Activated CD8-positive, alpha-beta memory T cell treated with anti-CD3 and anti-CD28 coated beads for 24 hours (primary cell): ENCODE measurements at regions not wholly inside any gene's neighbourhood (a gene's known extent, or its start where the extent isn't known, plus 50 kb on each side); places are given as distances from the start of the nearest gene placed in this dataset.

Experiments used
- DNase-seq: peaks from one replicate; pipeline ENCODE4 v3.0.0-alpha.2; 2020

- no peak for DNase-seq
Observed at GRCh38 chr7:85883-86515, 106.4 kb upstream of the FAM20C start.

DNA sequence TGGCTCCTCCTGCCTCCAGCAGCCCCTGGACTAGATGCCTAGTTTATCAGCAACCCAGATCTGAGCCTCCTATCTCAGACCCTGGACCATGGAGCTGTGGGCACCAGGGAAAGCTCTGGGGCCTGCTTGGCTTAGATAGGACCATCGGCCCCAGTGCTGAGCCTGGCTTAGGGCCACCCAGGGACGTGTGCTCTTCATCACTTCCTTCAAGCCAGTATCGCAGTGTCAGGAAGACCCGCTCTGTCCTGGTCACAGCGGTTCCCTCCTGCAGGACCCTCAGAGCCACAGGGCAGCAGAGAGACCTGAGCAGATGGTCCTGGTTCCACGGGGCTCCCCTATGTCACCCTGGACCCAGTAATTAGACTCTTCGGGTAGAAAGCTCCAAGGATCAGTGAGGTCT, 105.7 kb upstream of the FAM20C start:
- DNase-seq = peak; percentile 42

DNA sequence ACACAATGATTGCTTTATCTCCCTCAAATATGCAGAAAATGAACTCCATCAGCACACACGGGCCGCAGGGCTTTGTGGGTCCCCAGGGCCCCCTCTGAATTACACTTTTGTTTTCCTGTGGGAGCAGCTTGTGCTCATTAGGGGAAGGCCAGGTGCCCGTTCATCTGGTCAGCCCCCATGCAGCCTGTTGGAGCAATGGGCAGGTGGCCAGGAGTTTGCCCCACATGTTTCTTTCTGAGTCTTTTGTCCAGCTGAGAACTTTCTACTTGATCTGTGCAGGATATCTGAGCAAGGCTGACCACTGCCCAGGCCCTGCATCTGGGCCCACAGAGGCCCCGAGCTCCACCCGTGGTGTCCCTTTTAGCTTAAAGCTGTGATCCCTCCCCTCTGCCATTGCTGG, 105.3 kb upstream of the FAM20C start:
- no peak for DNase-seq

DNA sequence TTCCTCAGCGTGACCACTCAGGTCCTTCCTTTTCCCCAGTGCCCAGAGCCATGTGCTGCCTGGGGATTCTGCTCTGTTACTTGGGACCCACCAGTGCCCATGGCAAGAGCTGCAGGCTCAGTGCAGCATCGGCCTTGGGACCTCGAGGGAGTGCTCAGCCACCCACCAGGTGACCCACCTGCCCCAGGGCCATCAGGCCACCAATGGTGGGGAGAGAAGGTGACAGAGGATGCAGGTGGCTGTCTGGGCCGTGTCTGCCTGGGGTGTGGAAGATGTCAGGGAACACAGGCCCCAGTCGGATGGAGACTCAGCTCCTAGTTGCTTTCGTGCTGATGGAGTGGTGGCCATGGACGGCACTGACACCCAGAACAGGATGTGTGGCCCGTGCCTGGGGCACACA, 104.7 kb upstream of the FAM20C start:
- no peak for DNase-seq

GRCh38 chr7:88095-88926, 104.1 kb upstream of the FAM20C start:
- DNase-seq = peak; percentile 33

DNA sequence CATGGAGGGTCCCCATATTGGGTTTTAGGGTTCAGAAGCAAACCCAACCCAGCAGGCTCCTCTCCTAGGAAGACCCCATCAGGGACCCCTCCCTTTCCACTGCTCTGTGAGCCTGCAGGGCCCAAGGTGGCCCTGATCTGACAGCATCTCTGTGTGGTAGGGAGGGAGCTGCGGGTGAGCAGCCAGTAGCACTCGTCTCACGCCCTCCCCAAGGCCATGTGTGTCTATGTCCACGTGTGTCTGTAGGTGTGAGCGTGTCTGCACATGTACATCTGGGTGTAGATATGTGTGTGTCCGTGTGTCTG, 103.5 kb upstream of the FAM20C start:
- no peak for DNase-seq

DNA sequence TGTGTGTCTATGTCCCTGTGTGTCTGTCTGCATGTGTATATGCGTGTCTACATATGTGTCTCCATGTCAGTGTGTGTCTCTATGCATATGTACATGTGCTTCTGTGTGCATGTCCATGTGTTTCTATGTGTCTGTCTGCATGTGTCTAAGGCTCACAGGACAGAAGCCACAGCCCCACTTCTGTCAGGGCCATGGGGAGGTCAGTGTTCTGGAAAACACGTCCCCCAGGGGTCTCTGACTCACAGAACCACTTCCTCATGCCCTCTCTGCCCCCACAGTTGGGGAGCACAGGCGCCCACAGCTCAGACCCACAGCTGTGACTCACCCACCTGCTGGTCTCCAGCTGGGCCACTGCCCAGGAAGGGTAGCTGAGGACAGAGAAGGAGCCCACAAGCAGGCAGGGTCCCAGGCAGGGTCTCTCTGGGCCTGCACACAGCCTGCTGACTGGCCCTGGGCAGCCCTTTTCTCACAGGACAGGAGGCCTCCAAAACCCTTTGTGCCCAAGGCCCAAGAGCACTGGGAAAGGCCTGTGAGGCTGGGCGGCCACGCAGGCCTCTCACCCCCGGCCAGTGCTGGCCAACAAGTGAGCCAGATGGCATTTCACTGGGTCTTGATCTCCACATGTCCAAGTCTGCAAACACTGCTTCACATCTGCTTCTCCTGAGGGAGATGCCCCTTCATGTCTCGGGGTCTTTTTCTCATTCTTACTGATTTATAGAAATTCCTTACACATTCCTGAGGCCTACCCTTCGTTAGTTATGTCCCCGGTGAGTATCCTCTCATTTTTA, 102.9 kb upstream of the FAM20C start:
- DNase-seq = no peak

GRCh38 chr7:90111-91063, 102.0 kb upstream of the FAM20C start:
- DNase-seq = no peak

DNA sequence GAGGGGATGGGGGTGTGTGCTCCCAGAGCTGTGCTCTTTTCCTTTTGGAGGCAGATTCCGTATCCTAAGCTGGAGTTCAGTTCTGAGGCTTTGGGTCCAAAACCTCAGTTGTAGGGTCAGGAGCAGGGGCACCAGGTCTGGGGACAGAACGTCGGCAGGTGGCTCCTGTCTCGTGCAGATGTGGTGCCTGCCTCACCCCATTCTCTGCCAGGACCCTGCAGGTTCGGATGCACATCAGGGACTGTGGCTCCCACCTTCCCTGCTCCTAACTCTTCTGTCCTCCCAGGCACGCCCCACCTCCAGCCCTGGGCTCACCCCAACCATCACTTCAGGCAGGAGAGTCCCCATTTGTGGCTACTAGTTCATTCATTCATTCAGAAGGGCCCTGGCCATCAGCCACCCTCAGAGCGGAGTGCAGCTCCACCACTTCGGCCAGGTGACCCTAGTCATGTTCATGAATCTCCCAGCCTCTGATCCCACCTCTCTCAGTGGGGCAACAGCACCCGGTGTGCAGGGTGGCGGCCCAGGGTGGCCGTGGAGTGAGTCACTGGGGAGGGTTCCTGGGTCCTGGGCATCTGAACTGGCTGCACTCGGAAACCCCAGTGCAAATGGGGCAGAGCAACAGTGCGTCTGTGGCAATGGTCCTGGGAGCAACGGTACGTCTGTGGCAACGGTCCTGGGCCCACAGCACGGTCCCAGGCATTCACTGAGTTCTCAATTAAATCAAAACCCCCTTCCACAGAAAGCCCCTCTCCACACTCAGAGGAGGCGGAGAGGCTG, 100.8 kb upstream of the FAM20C start:
- no peak for DNase-seq

- no peak for DNase-seq
Observed at GRCh38 chr7:92231-92674, 100.1 kb upstream of the FAM20C start.

DNA sequence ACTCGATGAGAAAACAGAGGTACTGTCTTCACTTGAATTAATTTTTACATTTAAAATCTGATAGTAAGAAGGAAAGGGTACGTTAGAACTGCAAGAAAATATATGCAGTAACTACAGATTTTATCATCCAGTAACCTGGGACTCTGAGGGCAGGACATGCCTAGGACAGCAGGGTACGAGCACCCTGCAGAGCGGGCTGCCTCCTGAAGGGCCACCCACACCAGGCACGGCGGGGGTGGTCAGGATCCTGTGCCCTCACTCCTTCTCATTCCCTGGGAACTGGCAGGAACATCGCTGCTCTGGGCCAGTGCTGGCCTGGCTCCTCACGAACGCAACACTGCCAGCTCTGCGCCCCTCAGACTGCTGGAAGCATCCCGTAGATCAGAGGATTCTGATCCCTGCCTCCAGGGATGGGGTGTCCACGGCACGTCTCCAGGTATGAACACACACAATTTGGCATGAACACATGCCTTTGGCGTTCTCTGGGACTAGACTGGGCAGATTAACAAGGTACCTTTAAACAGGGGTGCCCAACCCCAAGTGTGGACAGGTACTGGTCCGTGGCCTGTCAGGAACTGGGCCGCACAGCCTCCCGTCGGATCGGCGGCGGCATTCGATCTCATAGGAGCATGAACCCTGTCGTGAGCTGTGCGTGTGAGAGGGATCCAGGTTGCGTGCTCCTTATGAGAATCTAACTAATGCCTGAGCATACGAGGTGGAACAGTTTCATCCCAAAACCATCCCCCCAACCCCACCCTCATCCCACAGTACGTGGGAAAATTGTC, 99.3 kb upstream of the FAM20C start:
- no peak for DNase-seq

GRCh38 chr7:94251-94801, 98.0 kb upstream of the FAM20C start:
- DNase-seq = no peak

DNA sequence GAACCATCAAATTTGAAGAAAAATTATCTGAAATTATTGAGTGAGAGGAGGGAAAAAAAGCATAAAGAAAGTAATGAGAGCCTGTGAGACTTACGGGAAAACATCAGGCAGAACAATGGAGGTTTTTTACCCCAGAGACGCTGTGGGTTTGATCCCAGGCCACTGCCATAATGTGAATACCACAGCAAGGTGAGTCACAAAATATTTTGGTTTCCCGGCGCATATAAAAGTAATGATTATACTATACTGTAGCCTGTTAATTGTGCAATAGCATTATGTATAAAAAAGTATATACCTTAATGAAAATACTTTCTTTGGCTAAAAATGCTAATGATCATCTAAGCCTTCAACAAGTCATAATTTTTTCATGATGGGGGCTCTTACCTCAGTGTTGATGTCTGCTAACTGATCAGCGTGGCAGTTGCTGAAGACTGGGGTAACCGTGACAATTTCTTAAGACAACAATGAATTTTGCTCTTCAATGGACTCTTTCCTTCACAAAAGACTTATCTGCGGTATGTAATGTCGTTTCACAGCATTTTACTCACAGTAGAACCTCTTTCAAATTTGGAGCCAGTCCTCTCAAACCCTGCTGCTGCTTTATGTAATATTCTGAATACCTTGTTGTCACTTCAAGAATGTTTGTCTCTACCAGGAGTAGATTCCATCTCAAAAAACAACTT, 97.0 kb upstream of the FAM20C start:
- no peak for DNase-seq

DNA sequence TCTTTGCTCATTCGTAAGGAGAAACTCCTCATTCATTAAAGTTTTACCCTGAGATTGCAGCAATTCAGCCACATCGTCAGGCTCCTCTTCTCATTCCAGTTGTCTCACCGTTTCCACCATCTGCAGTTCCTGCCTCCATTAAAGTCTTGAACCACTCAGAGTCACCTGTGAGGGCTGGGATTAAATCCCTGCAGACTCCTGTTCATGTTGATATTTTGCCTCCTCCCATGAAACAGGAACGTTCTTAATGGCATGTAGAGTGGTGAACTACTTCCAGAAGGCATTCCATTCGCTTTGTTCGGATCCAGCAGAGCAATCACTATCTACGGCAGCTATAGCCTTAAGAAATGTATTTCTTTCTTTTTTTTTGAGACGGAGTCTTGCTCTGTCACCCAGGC, 96.5 kb upstream of the FAM20C start:
- DNase-seq = no peak

DNA sequence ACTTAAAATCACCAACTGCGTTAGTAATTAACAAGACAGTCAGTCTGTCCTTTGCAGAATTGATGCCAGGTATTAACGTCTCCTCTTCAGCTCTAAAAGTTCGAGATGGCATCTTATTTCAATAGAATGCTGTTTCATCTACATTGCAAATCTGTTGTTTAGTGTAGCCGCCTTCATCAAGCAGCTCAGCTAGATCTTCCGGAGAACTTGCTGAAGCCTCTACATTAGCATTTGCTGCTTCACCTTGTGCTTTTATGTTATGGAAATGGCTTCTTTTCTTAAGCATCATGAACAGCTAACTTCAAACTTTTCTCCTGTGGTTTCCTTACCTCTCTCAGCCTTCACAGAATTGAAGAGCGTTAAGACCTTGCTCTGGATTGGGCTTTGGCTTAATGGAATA, 95.5 kb upstream of the FAM20C start:
- no peak for DNase-seq

DNA sequence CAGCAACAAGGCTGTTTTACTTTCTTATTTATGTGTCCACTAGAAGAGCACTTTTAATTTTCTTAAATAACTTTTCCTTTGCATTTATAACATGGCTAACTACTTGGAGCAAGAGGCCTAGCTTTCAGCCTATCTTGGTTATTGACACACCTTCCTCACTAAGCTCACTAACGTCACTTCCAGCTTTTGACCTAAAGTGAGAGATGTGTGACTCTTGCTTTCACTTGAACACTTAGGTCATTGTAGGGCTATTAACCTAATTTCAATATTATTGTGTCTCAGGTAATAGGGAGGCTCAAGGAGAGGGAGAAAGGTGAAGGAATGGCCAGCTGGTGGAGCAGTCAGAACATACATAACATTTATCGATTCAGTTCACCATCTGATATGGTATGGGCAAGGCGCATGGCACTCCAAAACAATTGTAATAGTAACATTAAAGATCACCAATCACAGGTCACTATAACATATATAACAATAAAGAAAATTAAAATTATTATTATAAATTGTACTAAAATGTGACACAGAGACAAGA, 95.0 kb upstream of the FAM20C start:
- DNase-seq = no peak

DNA sequence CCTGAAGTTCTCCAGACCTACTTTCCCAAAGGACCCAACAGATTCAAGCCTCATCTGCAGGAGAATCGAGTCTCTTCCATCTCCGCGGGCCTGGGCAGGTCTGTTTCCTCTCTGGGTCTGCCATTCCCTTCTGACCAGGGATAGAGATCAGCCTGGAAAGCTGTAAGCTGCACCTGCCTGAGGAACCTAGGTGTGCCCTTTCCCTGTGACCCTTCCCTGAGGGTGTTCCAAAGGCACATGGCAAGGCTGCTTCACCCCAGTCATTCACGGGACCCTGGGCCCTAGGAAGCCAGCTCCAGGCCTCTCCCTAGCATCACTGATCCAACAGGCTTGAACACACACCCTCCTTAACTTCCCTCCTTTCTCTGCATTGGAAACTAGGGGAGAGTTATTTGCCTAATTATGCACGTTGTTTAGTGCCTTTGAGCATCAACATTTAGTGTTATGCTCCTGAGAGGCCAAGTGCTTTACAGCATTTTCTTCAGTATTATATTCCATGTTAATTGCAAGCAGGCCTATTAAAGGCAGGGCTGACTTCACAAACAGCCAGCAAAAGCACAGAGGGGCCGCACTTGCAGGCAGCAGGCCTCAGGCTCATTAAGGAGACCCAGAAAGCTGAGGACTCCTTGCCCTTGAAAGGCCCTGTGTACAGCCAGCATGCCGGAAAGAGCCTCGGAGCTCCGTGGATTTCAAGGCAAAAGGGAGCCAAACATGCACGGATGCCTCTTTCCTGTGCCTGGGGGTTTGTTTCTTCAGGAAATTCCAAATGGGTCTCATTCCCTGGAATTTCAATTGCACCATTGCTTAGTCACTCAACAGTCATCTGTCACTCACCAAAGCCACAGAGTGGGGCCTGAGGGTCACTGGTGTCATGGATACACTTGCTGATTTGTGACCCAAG, 91.0 kb upstream of the FAM20C start:
- DNase-seq = no peak

GRCh38 chr7:102047-102711, 90.2 kb upstream of the FAM20C start:
- DNase-seq = no peak
